H7 (cell line): ENCODE measurements at regions not wholly inside any gene's neighbourhood (a gene's known extent, or its start where the extent isn't known, plus 50 kb on each side); places are given as distances from the start of the nearest gene placed in this dataset.

ENCODE experiments used
- DNase-seq: peaks from one replicate; pipeline ENCODE4 v3.0.0; 2012
- H3K27me3 ChIP-seq: 2 replicates; pipeline ENCODE4 v1.6.0; 2011; ENCODE audit warnings: mild to moderate bottlenecking, low read length; ENCODE audit not compliant: control insufficient read depth, insufficient read depth
- H3K36me3 ChIP-seq: replicated peaks from 2 replicates; pipeline ENCODE4 v1.5.1; 2011; ENCODE audit warnings: low read length; ENCODE audit not compliant: control insufficient read depth, insufficient read depth
- H3K4me3 ChIP-seq: 2 replicates; pipeline ENCODE4 v1.5.1; 2011; ENCODE audit warnings: low read depth, mild to moderate bottlenecking, control low read depth, low read length, moderate library complexity; ENCODE audit not compliant: insufficient read depth

DNA sequence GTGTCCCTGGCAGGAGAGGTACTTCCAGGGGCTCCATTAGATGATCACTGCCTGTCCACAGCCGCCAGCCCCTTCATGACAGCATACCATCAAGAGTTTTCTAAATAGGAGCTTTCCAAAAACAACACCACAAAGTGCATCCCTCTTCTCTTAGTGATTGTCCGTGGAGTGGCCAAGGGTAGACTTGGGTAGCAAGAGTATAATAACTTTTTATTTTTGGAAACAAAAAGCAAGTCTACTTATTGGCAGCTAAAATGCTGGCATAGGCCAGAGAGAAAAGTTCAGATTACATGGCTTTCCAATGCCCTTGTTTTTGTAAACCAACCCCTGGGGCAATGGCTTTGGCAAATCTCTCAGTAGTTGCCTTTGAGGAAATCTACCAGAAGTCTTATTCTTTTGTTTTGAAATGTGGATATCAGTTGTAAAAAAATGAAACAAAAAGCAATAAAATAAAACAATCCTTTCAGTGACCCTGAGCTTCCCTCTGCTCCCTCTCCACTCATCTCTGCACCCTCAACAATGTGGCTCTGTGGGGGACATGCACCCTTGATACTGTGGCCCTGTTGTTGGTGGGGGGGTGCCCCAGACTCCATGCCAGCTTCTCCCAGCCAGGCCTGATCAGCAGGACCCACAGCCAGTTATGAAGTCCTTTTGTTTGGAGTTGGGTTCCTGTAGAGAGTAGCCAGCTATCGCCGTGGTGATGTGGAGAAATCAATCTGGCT, 294.1 kb downstream of the DLEU7 start:
- no peak overlapping the region for H3K4me3 ChIP-seq
- DNase-seq: no peak
- no peaks in the 10 kb centered on the region for H3K36me3 ChIP-seq
- H3K27me3 ChIP-seq: no peaks in the 10 kb centered on the region

- Histone ChIP-seq H3K36me3 (no peaks in the 10 kb centered on the region), H3K27me3 (no peaks in the 10 kb centered on the region), H3K4me3 (no peak overlapping the region)
- DNase-seq: no peak
Measured at GRCh38 chr13:50550151-50550550, 293.3 kb downstream of the DLEU7 start.

GRCh38 chr13:50552424-50552966, 291.0 kb downstream of the DLEU7 start:
- DNase-seq: no peak
- Histone ChIP-seq H3K27me3 (no peaks in the 10 kb centered on the region), H3K4me3 (no peak overlapping the region), H3K36me3 (no peaks in the 10 kb centered on the region)

DNA sequence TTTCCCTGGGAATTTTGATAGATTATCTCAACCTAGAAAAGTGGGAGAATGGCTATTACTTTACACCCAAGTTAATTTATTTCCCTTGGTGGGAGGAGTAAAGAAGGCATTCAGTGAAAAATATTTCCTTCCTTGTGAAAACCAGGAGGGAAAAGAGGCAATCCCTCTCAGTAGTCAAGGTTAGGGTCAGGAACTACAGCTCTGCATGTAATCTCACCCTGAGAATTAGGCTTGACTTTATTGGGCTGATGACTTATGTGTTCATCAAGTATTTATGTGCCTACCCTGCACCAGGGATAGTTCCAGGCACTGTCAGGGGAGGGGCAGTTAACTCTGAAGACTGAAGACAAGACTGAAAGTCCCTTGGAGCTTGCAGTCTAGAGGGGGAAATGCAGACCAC, 281.8 kb downstream of the DLEU7 start:
- Histone ChIP-seq H3K4me3 (no peak overlapping the region), H3K27me3 (no peaks in the 10 kb centered on the region), H3K36me3 (no peaks in the 10 kb centered on the region)
- no peak for DNase-seq

DNA sequence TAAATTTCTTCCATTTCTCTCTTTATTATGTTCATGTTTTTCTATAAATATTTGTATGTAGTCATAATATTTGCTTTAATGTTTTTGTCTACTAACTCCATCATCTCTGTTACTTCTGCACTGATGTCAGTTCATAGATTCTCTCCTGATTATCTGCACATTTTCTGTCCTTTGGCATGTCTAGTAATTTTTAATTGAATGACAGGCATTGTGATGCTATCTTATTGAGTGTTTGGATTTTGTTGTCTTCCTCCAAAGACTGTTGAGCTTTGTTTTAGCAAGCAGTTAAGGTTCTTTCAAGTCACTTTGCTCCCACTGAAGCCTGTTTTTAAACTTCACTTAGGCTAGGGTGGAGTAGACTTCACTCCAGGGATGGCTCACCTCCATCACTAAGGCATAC, 276.8 kb downstream of the DLEU7 start:
- no peak overlapping the region for H3K4me3 ChIP-seq
- H3K27me3 ChIP-seq: no peaks in the 10 kb centered on the region
- no peak for DNase-seq
- no peaks in the 10 kb centered on the region for H3K36me3 ChIP-seq

GRCh38 chr13:50572129-50572528, 271.4 kb downstream of the DLEU7 start:
- Histone ChIP-seq H3K4me3 (no peak overlapping the region), H3K36me3 (no peaks in the 10 kb centered on the region), H3K27me3 (no peaks in the 10 kb centered on the region)
- DNase-seq: no peak

DNA sequence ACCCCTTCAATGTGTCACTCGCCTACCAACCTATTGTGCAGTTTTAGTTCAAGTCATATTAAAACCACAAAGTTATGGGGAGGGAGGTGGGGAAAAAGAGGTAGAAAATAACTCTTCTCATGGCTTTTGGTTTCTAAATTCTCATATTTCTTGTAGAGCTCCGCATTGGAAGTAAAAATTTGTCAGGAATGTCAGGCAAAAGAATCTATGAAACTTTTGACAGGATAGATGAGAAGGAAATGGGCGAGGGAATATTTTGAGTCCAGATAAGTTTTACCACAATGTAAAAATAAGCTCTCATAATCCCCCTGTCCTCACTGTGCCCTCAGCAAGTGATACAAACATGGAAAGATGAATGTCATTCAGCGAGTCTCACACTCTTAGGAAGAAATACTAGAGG, 270.4 kb downstream of the DLEU7 start:
- H3K27me3 ChIP-seq: no peaks in the 10 kb centered on the region
- DNase-seq: no peak
- no peak overlapping the region for H3K4me3 ChIP-seq
- H3K36me3 ChIP-seq: no peaks in the 10 kb centered on the region

GRCh38 chr13:50574731-50575130, 268.8 kb downstream of the DLEU7 start:
- Histone ChIP-seq H3K27me3 (no peaks in the 10 kb centered on the region), H3K4me3 (no peak overlapping the region), H3K36me3 (no peaks in the 10 kb centered on the region)
- no peak for DNase-seq

GRCh38 chr13:50575138-50575537, 268.4 kb downstream of the DLEU7 start:
- H3K27me3 ChIP-seq: no peaks in the 10 kb centered on the region
- no peak overlapping the region for H3K4me3 ChIP-seq
- no peaks in the 10 kb centered on the region for H3K36me3 ChIP-seq
- DNase-seq: no peak

DNA sequence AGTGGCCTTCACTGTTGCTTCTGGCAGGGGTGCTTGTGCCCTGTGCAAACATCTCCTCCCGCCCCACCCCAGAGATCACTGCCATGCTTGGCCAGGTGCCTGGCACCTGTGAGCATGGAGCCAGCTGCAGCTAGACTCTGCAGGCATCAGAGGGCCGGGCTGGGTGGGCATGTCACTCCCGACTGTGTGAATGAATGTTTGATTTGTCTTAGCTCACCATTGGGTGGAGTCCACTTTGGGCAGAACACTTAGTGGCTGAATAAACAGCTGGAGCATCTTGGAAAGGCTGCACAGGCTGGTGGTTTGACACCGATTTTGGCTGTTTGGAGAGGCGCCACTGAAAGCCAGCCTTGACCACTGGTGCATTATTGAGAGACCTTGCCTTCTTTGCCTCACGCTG, 267.3 kb downstream of the DLEU7 start:
- Histone ChIP-seq H3K4me3 (no peak overlapping the region), H3K36me3 (no peaks in the 10 kb centered on the region), H3K27me3 (no peaks in the 10 kb centered on the region)
- no peak for DNase-seq

- no peak for DNase-seq
- Histone ChIP-seq H3K27me3 (no peaks in the 10 kb centered on the region), H3K36me3 (no peaks in the 10 kb centered on the region), H3K4me3 (no peak overlapping the region)
Measured at GRCh38 chr13:50577806-50578205, 265.7 kb downstream of the DLEU7 start.

DNA sequence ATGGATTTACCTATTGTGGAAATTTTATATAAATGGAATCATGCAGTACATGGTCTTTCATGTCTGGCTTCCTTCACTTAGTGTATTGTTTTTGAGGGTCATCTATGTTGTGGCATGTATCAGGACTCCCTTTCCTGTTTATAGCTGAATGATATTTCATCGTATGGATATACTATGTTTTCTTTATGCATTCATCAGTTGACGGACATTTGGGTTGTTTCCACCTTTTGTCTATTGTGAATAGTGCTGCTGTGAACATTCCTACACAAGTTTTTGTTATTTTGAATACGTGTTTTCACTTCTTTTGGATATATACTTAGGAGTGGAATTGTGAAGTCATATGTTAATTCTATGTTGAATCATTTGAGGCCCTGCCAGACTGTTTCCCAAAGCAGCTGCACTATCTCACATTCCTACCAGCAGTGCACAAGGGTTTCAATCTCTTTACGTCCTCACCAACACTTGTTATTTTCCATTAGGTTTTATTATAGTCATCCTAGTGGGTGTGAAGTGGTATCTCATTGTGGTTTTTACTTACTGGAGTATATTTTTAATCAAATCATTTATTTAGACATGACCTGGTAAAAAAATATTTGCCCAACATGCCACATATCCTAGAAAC, 262.7 kb downstream of the DLEU7 start:
- H3K4me3 ChIP-seq: no peak overlapping the region
- DNase-seq: no peak
- no peaks in the 10 kb centered on the region for H3K36me3 ChIP-seq
- no peaks in the 10 kb centered on the region for H3K27me3 ChIP-seq

DNA sequence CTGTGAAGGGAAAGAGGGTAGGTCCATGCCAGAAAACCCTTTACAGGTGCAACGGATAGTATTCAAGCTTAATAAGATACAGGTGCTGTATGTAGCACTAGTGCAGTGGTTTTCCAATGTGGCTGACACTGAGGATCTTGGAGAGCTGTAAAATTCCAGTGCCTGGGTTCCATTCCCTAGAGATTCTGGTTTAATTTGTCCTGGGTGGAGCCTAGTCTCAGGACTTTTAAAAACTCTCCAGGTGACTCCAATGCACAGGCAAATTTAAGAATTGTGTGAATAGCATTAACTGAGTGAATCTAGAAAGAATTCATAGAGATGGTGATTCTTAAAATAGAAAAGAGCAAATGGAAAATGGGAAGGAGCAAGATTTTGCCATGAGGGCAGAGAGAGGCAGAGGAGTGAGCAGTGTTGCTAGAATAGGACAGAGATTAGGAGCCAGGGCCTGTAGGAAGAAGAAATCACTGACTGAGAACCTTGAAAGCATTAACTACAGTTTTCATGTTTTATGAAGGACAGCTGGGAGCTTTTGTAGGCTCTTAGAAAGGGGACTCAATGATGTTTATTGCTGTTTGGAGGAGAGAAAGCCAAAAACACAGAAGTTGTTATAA, 261.8 kb downstream of the DLEU7 start:
- Histone ChIP-seq H3K27me3 (no peaks in the 10 kb centered on the region), H3K4me3 (no peak overlapping the region)
- DNase-seq: no peak

DNA sequence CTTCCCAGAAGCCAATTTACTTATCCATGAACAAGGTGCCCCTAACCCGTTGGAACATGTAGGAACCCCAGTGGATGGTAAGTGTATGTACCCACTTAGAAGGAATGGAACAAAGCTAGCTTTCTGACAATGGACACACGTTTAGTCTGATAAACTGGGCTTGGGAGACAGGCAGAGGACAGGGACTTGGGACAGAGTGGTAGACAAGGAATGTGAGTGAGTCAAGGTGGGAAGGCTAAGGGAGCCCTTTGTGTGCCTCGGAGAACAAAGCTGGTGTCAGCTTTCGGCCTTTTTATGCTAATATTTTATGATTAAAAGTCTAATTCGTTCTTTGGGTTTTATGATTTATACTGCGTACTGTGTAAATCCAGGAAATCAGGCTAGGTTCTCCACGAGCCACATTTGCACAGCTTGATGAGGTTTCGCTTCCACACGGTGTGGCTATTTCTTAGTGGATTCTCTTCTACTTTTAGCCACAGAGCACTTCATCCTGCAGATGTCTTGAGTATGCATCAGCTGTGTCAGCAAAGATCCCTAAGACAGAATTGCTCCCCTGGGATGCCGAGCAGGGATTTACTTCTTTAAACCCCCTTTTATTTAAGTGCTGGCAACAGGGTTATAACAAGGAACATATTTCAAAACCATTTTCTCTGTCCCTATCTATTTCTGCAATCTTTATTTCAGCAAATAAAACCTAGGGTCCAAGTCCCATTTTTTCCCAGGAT, 258.5 kb downstream of the DLEU7 start:
- DNase-seq: peak; percentile 19
- H3K27me3 ChIP-seq: no peaks in the 10 kb centered on the region
- no peaks in the 10 kb centered on the region for H3K36me3 ChIP-seq
- no peak overlapping the region for H3K4me3 ChIP-seq

More for the DNA sequence above, 261.8 kb downstream of the DLEU7 start:
- no peaks in the 10 kb centered on the region for H3K36me3 ChIP-seq
